H9 (cell line): ENCODE measurements at regions not wholly inside any gene's neighbourhood (a gene's known extent, or its start where the extent isn't known, plus 50 kb on each side); places are given as distances from the start of the nearest gene placed in this dataset.

Experiments used
- DNase-seq: peaks from one replicate; pipeline ENCODE4 v3.0.0-alpha.2; 2017
- H2AFZ ChIP-seq: one replicate; pipeline ENCODE4 v1.6.1; 2013; ENCODE audit warnings: mild to moderate bottlenecking, low read length, control low read depth, moderate library complexity
- H2AK5ac ChIP-seq: 2 replicates; pipeline ENCODE4 v1.6.1; 2013; ENCODE audit warnings: low read length, control low read depth, mixed read lengths; ENCODE audit not compliant: insufficient read length
- H2BK120ac ChIP-seq: one replicate; pipeline ENCODE4 v1.6.1; 2013; ENCODE audit warnings: low read depth, mild to moderate bottlenecking, low read length, control low read depth, inconsistent platforms; ENCODE audit not compliant: poor library complexity, severe bottlenecking
- H2BK12ac ChIP-seq: 2 replicates; pipeline ENCODE4 v1.6.1; 2013; ENCODE audit warnings: low read length, control low read depth, mixed read lengths, low read depth; ENCODE audit not compliant: insufficient read length
- H2BK15ac ChIP-seq: 2 replicates; pipeline ENCODE4 v1.6.1; 2013; ENCODE audit warnings: low read depth, low read length, control low read depth
- H2BK20ac ChIP-seq: one replicate; pipeline ENCODE4 v1.6.1; 2013; ENCODE audit warnings: low read depth, mild to moderate bottlenecking, low read length, control low read depth, inconsistent platforms; ENCODE audit not compliant: poor library complexity, severe bottlenecking
- H2BK5ac ChIP-seq: 2 replicates; pipeline ENCODE4 v1.6.1; 2013; ENCODE audit warnings: low read length, control low read depth, mixed read lengths; ENCODE audit not compliant: insufficient read length
- H3K14ac ChIP-seq: 2 replicates; pipeline ENCODE4 v1.6.1; 2013; ENCODE audit warnings: low read length, control low read depth; ENCODE audit not compliant: insufficient read depth
- H3K18ac ChIP-seq: 2 replicates; pipeline ENCODE4 v1.6.1; 2013; ENCODE audit warnings: low read depth, mild to moderate bottlenecking, mixed read lengths, low read length, control low read depth; ENCODE audit not compliant: insufficient read length
- H3K23ac ChIP-seq: 2 replicates; pipeline ENCODE4 v1.6.1; 2013; ENCODE audit warnings: low read length, control low read depth, mixed read lengths, low read depth; ENCODE audit not compliant: insufficient read length
- H3K23me2 ChIP-seq: 2 replicates; pipeline ENCODE4 v1.6.1; 2013; ENCODE audit warnings: low read depth, mild to moderate bottlenecking, mixed read lengths, low read length, control low read depth; ENCODE audit not compliant: insufficient read length, poor library complexity, severe bottlenecking
- H3K27ac ChIP-seq: 2 replicates; pipeline ENCODE4 v1.5.1; 2013; ENCODE audit warnings: low read length, control low read depth, mixed read lengths, low read depth; ENCODE audit not compliant: insufficient read length
- H3K27me3 ChIP-seq: 2 replicates; pipeline ENCODE4 v1.6.1; 2013; ENCODE audit warnings: low read length, control low read depth, inconsistent platforms; ENCODE audit not compliant: insufficient read depth
- H3K4ac ChIP-seq: 2 replicates; pipeline ENCODE4 v1.6.1; 2013; ENCODE audit warnings: low read depth, mild to moderate bottlenecking, control low read depth, inconsistent platforms, low read length, moderate library complexity
- H3K4me1 ChIP-seq: 2 replicates; pipeline ENCODE4 v1.6.1; 2013; ENCODE audit warnings: low read length, control low read depth, inconsistent platforms; ENCODE audit not compliant: insufficient read depth
- H3K4me2 ChIP-seq: 2 replicates; pipeline ENCODE4 v1.6.1; 2013; ENCODE audit warnings: low read length, control low read depth, mixed read lengths; ENCODE audit not compliant: insufficient read length, insufficient read depth
- H3K56ac ChIP-seq: 2 replicates; pipeline ENCODE4 v1.6.1; 2013; ENCODE audit warnings: low read depth, mild to moderate bottlenecking, mixed read lengths, low read length, control low read depth; ENCODE audit not compliant: insufficient read length
- H3K79me1 ChIP-seq: 2 replicates; pipeline ENCODE4 v1.6.1; 2013; ENCODE audit warnings: low read depth, mild to moderate bottlenecking, moderate library complexity, low read length, control low read depth, inconsistent platforms; ENCODE audit not compliant: insufficient read depth, poor library complexity, severe bottlenecking
- H3K79me2 ChIP-seq: 2 replicates; pipeline ENCODE4 v1.6.1; 2013; ENCODE audit warnings: low read length, control low read depth, inconsistent platforms; ENCODE audit not compliant: insufficient read depth
- H3K9ac ChIP-seq: 2 replicates; pipeline ENCODE4 v1.6.1; 2013; ENCODE audit warnings: low read length, control low read depth, mixed read lengths; ENCODE audit not compliant: insufficient read length; ENCODE audit errors: extremely low read depth
- H3K9me3 ChIP-seq: one replicate; pipeline ENCODE4 v1.6.1; 2013; ENCODE audit warnings: low read depth, low read length, inconsistent platforms; ENCODE audit not compliant: control insufficient read depth
- H3T11ph ChIP-seq: one replicate; pipeline ENCODE4 v1.6.1; 2013; ENCODE audit warnings: mild to moderate bottlenecking, low read length, control low read depth, inconsistent platforms
- H4K20me1 ChIP-seq: one replicate; pipeline ENCODE4 v1.6.1; 2013; ENCODE audit not compliant: control insufficient read depth, insufficient read length, insufficient read depth
- H4K5ac ChIP-seq: 2 replicates; pipeline ENCODE4 v1.6.1; 2013; ENCODE audit warnings: low read depth, mild to moderate bottlenecking, mixed read lengths, low read length, control low read depth; ENCODE audit not compliant: insufficient read length
- H4K8ac ChIP-seq: replicated peaks from 2 replicates; pipeline ENCODE4 v1.6.1; 2013; ENCODE audit warnings: low read length, control low read depth, mixed read lengths, low read depth; ENCODE audit not compliant: insufficient read length
- H4K91ac ChIP-seq: 2 replicates; pipeline ENCODE4 v1.6.1; 2013; ENCODE audit warnings: low read depth, mild to moderate bottlenecking, moderate library complexity, mixed read lengths, low read length, control low read depth; ENCODE audit not compliant: insufficient read length
- H3K27ac Mint-ChIP-seq, 3 experiments: 2 replicates in 2 of 3; 3 replicates in 1 of 3; pipeline ENCODE4 v1.8.0; 2020 to 2021; ENCODE audit warnings: mixed read lengths in 3 of 3, mild to moderate bottlenecking in 1 of 3, moderate library complexity in 1 of 3
- H3K27me3 Mint-ChIP-seq: 2 replicates; pipeline ENCODE4 v1.8.0; 2021; ENCODE audit warnings: low read depth, mild to moderate bottlenecking, moderate library complexity, mixed read lengths
- H3K36me3 Mint-ChIP-seq, 3 experiments: 2 replicates in 2 of 3; 3 replicates in 1 of 3; pipeline ENCODE4 v1.8.0; 2020 to 2021; ENCODE audit warnings: low read depth in 3 of 3, mixed read lengths in 3 of 3; ENCODE audit not compliant: insufficient read depth in 1 of 3
- H3K4me1 Mint-ChIP-seq, 2 experiments: 2 replicates each; pipeline ENCODE4 v1.8.0; 2020; ENCODE audit warnings: mixed read lengths in 2 of 2
- H3K4me3 Mint-ChIP-seq, 2 experiments: 2 replicates in 1 of 2; 3 replicates in 1 of 2; pipeline ENCODE4 v1.8.0; 2020 to 2021; ENCODE audit warnings: mild to moderate bottlenecking in 2 of 2, mixed read lengths in 2 of 2, moderate library complexity in 1 of 2
- H3K9me3 Mint-ChIP-seq, 2 experiments: 2 replicates in 1 of 2; 3 replicates in 1 of 2; pipeline ENCODE4 v1.8.0; 2020; ENCODE audit warnings: mild to moderate bottlenecking in 2 of 2, mixed read lengths in 2 of 2, moderate library complexity in 1 of 2
- CTCF ChIP-seq: fragments of 200-600 bp; sonication (generic); conservative IDR thresholded peaks from 3 replicates; pipeline ENCODE4 v1.8.0; 2021; ENCODE audit warnings: antibody characterized with exemption, mild to moderate bottlenecking

DNA sequence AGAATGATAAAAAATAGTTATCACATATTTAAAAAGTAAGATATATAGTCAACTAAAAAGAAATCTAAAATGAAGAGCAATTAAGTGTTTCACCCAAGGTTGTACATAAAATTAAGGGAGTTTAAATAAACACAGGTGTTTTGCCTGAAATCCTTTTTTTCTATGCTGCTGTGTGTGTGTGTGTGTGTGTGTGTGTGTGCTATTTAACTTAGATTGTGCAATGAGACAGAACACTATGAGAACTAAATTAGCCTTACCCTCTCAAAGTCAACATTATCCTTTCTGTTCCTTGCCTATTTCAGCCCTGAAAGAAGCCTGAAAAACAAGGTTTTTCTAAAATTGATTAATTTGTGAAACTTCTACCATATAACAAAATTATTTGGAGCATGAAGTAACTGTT, 516.2 kb downstream of the ELAVL2 start:
- H3K9me3 Mint-ChIP-seq = no peaks in the 10 kb centered on the region
- no peak overlapping the region for H3K27ac ChIP-seq
- no peaks in the 10 kb centered on the region for H3K23me2 ChIP-seq
- H3K4ac ChIP-seq = no peak overlapping the region
- H3T11ph ChIP-seq = no peak overlapping the region
- H3K9me3 ChIP-seq = no peaks in the 10 kb centered on the region
- no peak overlapping the region for H3K23ac ChIP-seq
- H3K18ac ChIP-seq = no peak overlapping the region
- no peak overlapping the region for H3K27ac Mint-ChIP-seq
- no peak overlapping the region for H2AK5ac ChIP-seq
- no peaks in the 10 kb centered on the region for H4K20me1 ChIP-seq
- no peaks in the 10 kb centered on the region for H3K4me1 ChIP-seq
- H3K27me3 Mint-ChIP-seq = no peaks in the 10 kb centered on the region
- no peaks in the 10 kb centered on the region for H3K4me1 Mint-ChIP-seq
- no peak overlapping the region for H3K9ac ChIP-seq
- TF ChIP-seq CTCF = no peak
- no peak overlapping the region for H4K8ac ChIP-seq
- no peaks in the 10 kb centered on the region for H3K27me3 ChIP-seq
- no peak overlapping the region for H3K14ac ChIP-seq
- H2BK12ac ChIP-seq = no peak overlapping the region
- no peak overlapping the region for H3K4me2 ChIP-seq
- H2BK20ac ChIP-seq = no peak overlapping the region
- no peak for DNase-seq
- no peak overlapping the region for H3K56ac ChIP-seq
- H2BK120ac ChIP-seq = no peak overlapping the region
- no peaks in the 10 kb centered on the region for H3K79me2 ChIP-seq
- no peaks in the 10 kb centered on the region for H3K79me1 ChIP-seq
- H2BK5ac ChIP-seq = no peak overlapping the region
- no peak overlapping the region for H4K5ac ChIP-seq
- H4K91ac ChIP-seq = no peak overlapping the region
- H3K4me3 Mint-ChIP-seq = no peak overlapping the region
- no peaks in the 10 kb centered on the region for H3K36me3 Mint-ChIP-seq
- no peak overlapping the region for H2BK15ac ChIP-seq
- no peak overlapping the region for H2AFZ ChIP-seq
